KMS-11 (cell line): ENCODE measurements at regions not wholly inside any gene's neighbourhood (a gene's known extent, or its start where the extent isn't known, plus 50 kb on each side); places are given as distances from the start of the nearest gene placed in this dataset.

Experiments used
- H2AFZ ChIP-seq: fragments of 200-600 bp; sonication (generic); 2 replicates; pipeline ENCODE4 v1.6.1; 2016; ENCODE audit warnings: antibody characterized with exemption, mixed run types, low read depth
- H3K27ac ChIP-seq: fragments of 200-600 bp; sonication (generic); 2 replicates; pipeline ENCODE4 v1.6.1; 2016; ENCODE audit warnings: mild to moderate bottlenecking, mixed run types
- H3K27me3 ChIP-seq: fragments of 200-600 bp; sonication (generic); 2 replicates; pipeline ENCODE4 v1.6.1; 2017; ENCODE audit warnings: mild to moderate bottlenecking, low read depth, mixed run types, moderate library complexity; ENCODE audit not compliant: insufficient read depth
- H3K36me3 ChIP-seq: fragments of 200-600 bp; sonication (generic); 2 replicates; pipeline ENCODE4 v1.6.1; 2017; ENCODE audit warnings: mild to moderate bottlenecking, mixed run types; ENCODE audit not compliant: insufficient read depth
- H3K4me1 ChIP-seq: fragments of 200-600 bp; sonication (generic); 2 replicates; pipeline ENCODE4 v1.6.1; 2016; ENCODE audit warnings: mild to moderate bottlenecking, low read depth, mixed run types; ENCODE audit not compliant: poor library complexity, severe bottlenecking
- H3K4me2 ChIP-seq: fragments of 200-600 bp; sonication (generic); 2 replicates; pipeline ENCODE4 v1.7.0; 2016; ENCODE audit warnings: mild to moderate bottlenecking, mixed run types
- H3K4me3 ChIP-seq: fragments of 200-600 bp; sonication (generic); IDR thresholded peaks from 2 replicates; pipeline ENCODE4 v1.6.1; 2017; ENCODE audit warnings: low read depth, low read length, mixed read lengths; ENCODE audit not compliant: insufficient read depth
- H3K79me2 ChIP-seq: fragments of 200-600 bp; sonication (generic); 2 replicates; pipeline ENCODE4 v1.6.1; 2016; ENCODE audit warnings: low read depth, mixed run types; ENCODE audit not compliant: insufficient read depth
- H3K9ac ChIP-seq: fragments of 200-600 bp; sonication (generic); 2 replicates; pipeline ENCODE4 v1.6.1; 2016; ENCODE audit warnings: mild to moderate bottlenecking, mixed run types
- H4K20me1 ChIP-seq: fragments of 200-600 bp; sonication (generic); 2 replicates; pipeline ENCODE4 v1.6.1; 2016; ENCODE audit warnings: mild to moderate bottlenecking, mixed run types; ENCODE audit not compliant: insufficient read depth
- TF ChIP-seq, protein P1 (sequence below): fragments of 200-600 bp; sonication (generic); conservative IDR thresholded peaks from 2 replicates; pipeline ENCODE4 v1.6.1; 2017; ENCODE audit warnings: low read depth, mild to moderate bottlenecking, antibody characterized with exemption, low read length, moderate library complexity, mixed read lengths

DNA sequence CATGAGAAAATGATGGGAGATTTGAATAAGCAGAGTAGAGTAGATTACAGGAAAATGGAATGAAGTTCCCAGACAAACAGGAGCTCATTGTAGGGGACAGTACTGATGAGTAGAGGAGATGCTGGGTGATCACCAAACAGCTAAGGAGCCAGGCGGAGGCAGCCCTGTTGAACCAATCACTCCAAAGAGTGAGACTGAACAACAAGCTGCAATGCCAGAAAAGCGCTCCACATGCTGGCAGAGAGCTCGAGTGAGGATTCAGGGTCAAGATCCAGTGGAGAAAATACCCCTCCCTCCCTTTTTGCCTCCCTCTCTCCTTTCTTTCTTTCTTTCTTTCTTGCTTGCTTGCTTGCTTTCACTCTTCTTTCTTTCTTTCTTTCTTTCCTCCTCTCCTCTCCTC, 133.3 kb downstream of the PFKFB3 start:
- Histone ChIP-seq H2AFZ (no peak overlapping the region), H3K4me1 (no peaks in the 10 kb centered on the region), H3K36me3 (no peaks in the 10 kb centered on the region), H3K9ac (no peak overlapping the region), H3K79me2 (no peaks in the 10 kb centered on the region), H3K27me3 (no peaks in the 10 kb centered on the region), H4K20me1 (no peaks in the 10 kb centered on the region), H3K4me3 (no peak overlapping the region), H3K27ac (no peak overlapping the region), H3K4me2 (no peak overlapping the region)
- TF ChIP-seq, protein P1, sequence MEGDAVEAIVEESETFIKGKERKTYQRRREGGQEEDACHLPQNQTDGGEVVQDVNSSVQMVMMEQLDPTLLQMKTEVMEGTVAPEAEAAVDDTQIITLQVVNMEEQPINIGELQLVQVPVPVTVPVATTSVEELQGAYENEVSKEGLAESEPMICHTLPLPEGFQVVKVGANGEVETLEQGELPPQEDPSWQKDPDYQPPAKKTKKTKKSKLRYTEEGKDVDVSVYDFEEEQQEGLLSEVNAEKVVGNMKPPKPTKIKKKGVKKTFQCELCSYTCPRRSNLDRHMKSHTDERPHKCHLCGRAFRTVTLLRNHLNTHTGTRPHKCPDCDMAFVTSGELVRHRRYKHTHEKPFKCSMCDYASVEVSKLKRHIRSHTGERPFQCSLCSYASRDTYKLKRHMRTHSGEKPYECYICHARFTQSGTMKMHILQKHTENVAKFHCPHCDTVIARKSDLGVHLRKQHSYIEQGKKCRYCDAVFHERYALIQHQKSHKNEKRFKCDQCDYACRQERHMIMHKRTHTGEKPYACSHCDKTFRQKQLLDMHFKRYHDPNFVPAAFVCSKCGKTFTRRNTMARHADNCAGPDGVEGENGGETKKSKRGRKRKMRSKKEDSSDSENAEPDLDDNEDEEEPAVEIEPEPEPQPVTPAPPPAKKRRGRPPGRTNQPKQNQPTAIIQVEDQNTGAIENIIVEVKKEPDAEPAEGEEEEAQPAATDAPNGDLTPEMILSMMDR = no peak

DNA sequence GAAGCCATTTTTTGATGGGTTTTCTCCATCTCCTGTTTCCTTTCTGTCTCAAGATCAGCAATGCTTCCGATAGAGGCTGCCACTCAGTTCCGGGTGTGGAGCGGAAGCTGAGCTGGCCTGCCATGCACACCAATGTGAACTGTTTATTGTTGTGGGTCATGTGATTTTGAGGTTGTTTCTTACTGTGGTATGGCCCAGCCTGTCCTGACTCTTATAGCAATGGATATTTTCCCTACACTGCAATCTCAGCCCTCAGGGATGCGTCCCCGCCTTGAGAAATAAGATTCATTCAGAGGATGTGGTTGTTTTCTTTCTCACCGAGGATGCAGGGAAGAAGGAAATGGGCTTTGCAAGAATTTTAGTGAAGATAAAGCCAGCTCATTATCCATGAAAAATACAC, 134.7 kb downstream of the PFKFB3 start:
- Histone ChIP-seq H2AFZ (no peak overlapping the region), H3K4me3 (no peak overlapping the region), H3K79me2 (no peaks in the 10 kb centered on the region), H3K27me3 (no peaks in the 10 kb centered on the region), H3K27ac (no peak overlapping the region), H3K9ac (no peak overlapping the region), H3K36me3 (no peaks in the 10 kb centered on the region), H4K20me1 (no peaks in the 10 kb centered on the region), H3K4me1 (no peaks in the 10 kb centered on the region), H3K4me2 (no peak overlapping the region)
- TF ChIP-seq, protein P1 = no peak

DNA sequence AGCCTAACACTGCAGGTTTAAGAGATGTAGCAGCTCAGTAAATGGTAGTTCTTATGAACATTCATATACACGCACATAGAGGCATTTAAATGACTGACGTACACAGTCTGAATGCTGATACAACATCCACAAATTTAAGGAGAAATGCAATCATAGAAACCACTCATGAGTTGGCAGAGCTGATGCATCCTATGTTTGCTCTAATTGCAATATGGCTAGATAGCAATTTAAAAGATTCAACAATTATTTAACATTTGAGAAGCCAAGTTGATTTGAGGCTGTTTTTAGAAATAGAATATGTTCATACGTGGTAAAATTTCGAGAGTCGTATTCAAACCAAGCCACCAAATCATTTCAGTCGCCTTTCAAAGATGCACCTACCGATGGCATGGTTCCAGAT, 135.6 kb downstream of the PFKFB3 start:
- H3K36me3 ChIP-seq = no peaks in the 10 kb centered on the region
- no peaks in the 10 kb centered on the region for H4K20me1 ChIP-seq
- no peak overlapping the region for H3K27ac ChIP-seq
- H2AFZ ChIP-seq = no peak overlapping the region
- no peaks in the 10 kb centered on the region for H3K79me2 ChIP-seq
- no peak overlapping the region for H3K4me3 ChIP-seq
- TF ChIP-seq, protein P1 = no peak
- H3K4me2 ChIP-seq = no peak overlapping the region
- H3K4me1 ChIP-seq = no peaks in the 10 kb centered on the region
- H3K9ac ChIP-seq = no peak overlapping the region
- H3K27me3 ChIP-seq = no peaks in the 10 kb centered on the region

- Histone ChIP-seq H3K36me3 (no peaks in the 10 kb centered on the region), H2AFZ (no peak overlapping the region), H3K27me3 (no peaks in the 10 kb centered on the region), H4K20me1 (no peaks in the 10 kb centered on the region), H3K9ac (no peak overlapping the region), H3K4me3 (no peak overlapping the region), H3K4me1 (no peaks in the 10 kb centered on the region), H3K79me2 (no peaks in the 10 kb centered on the region), H3K4me2 (no peak overlapping the region), H3K27ac (no peak overlapping the region)
- TF ChIP-seq, protein P1 = no peak
Measured at GRCh38 chr10:6339891-6340290, 137.2 kb downstream of the PFKFB3 start.
